Amygdala (tissue), 56 donors: ENCODE measurements at regions not wholly inside any gene's neighbourhood (a gene's known extent, or its start where the extent isn't known, plus 50 kb on each side); places are given as distances from the start of the nearest gene placed in this dataset.
"Not testable (repeated sequence)": the region's sequence is repeated elsewhere in the genome, so short reads cannot be mapped to it uniquely, and the experiment has no call there.

ENCODE experiments used
- DNase-seq, 56 donors: peaks; one replicate each; lab custom pipeline; 2025; lab: John Stamatoyannopoulos, UW

DNA sequence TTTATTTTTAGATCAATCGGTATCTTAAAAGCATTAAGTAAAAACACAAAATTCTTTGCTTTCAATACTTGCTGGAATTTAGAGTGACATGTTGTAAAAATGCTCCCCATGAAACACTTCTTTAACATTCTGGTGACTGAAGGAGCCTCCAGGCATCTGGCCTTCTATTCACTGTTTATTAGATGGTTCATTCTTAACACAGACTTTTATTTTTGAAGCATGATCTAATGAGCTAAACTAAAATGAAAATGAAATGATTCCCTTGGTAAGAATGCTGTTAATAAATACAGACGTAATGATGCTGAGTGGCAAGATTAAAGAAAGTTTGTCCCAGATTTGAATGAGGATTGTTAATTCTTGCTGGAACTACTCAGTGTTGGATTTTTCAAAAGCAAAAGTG, 698.4 kb downstream of the TENT5A start:
- no peak for DNase-seq

DNA sequence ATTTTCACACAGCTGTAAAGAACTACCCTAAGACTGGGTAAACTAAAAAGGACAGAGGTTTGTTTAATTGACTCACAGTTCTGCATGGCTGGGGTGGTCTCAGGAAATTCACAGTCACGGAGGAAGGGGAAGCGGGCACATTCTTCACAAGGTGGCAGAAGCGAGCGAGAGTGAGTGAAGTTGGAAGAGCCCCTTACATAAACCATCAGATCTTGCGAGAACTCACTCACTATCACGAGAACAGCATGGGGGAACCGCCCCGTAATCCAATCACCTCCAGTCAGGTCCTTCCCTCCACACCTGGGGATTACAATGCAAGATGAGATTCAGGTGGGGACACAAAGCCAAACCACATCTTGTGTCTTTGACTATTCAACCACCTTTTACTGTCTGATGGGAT, 700.5 kb downstream of the TENT5A start:
- no peak for DNase-seq

DNA sequence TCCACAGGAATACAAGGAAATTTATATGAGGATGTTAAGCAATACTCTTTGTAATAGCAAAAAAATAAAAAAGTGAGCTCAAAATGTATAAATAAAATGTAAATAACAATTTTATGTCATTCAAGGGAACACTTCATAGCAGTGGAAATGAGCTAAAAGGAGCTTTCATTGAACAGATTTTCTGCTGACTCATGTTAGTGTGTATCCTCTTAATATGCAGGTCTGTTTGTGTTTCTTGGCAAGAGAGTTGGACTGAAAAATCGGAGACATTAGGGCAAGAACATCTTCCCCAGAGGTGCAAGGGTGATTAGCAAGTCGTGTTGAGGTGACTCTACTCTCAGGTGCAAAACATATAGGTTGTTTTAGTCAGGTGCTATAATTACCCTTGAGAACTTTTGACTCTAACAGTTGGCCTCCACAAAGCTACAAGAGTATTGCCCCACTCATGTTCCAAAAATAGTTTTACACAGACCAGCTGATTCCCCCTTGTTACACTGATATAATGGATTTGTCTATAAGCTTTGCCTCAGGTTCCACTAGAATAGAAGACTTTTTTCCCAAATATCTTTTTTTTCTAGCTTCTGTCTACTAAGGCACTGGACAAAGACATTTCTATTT, 702.9 kb downstream of the TENT5A start:
- no peak for DNase-seq

DNA sequence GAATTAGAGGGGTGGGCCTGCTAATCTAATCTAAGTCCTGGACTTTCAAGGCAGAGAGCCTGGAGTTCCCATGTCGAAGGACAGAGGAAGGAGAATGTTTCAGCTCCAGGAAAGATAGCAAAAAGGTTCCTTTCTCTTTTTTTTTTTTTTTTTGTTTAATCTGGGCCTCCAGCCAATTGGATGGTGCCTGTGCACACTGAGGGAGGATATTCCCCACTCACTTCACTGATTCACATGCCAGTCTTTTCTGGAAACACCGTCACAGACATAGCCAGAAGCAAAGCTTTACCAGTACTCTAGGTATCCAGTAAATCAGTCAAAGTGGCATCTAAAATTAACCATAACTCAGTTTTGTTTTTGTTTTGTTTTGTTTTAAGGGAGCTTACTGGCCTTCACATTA, 721.1 kb downstream of the TENT5A start:
- DNase-seq = no peak

DNA sequence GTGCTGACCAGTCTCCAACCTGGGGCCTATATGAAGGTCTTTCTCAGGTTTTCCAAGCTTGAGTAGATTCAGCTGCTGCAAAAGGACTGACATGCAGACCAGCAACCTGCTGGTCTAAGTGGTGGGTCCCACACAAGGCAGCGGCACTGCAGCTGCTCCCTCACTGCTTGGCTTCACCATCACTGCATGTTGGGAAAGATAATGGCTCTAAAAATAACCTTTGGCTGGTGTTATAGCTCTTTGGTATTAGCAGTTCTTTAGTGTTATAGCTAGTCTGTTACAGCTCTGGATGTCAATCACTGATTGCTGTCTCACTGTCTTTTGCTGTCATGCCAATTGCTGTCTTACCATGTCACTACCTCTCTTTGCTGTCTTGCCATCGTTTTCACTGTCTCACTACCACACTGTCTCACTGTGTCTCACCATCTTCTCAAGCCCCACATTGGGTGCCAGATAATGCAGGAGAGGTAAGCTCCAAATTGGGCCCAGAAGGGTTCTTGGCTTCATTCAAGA, 726.4 kb downstream of the TENT5A start:
- DNase-seq = no peak

DNA sequence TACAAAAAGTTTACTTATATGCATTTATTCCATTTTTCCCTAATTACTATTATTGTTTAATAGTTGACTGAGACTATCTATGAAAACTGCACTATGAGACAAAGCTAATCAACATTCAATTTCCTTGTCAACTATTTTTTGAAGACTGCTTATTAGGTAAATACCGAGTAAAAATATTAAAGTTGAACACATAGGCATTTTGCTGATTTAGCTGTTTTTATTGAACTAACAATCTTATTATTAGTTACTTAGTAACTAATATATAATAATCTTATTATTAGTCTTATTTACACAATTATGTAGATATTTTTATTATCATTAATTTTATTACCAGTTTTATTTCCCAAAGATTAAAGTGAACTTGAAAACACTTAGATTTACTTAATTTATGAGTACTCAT, 728.8 kb downstream of the TENT5A start:
- no peak for DNase-seq

DNA sequence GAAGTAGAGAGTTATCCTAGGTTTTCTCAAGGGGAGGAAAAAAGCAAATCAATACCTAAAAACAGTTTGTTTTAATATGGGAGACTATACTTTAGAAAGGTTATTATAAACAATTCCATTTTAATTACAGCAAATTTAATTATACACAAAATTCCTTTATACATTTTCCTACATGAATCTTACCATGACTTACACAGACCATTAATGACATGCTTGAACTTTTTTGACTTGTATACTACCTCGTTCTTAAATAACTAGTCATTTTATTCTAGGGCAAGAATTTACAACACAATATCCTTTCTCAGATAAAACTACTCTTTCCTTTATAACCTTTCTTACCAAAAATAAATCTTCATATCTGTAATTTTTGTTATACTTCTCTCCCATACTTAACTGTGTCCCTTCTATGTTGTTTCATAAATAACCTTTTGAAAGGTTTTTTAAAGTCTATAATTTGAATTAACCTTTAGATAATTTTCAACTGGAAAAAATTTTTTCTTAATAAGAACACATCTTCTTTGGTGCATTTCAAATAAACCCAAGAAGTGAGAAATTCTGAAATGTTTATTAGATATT, 729.4 kb downstream of the TENT5A start:
- no peak for DNase-seq

DNA sequence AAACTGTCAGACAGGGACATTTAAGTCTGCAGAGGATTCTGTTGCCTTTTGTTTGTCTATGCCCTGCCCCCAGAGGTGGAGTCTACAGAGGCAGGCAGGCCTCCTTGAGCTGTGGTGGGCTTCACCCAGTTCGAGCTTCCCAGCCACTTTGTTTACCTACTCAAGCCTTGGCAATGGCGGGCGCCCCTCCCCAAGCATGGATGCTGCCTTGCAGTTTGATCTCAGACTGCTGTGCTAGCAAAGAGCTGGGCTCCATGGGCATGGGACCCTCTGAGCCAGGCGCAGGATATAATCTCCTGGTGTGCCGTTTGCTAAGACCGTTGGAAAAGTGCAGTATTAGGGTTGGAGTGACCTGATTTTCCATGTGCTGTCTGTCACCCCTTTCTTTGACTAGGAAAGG, 734.9 kb downstream of the TENT5A start:
- DNase-seq = not testable (repeated sequence)

DNA sequence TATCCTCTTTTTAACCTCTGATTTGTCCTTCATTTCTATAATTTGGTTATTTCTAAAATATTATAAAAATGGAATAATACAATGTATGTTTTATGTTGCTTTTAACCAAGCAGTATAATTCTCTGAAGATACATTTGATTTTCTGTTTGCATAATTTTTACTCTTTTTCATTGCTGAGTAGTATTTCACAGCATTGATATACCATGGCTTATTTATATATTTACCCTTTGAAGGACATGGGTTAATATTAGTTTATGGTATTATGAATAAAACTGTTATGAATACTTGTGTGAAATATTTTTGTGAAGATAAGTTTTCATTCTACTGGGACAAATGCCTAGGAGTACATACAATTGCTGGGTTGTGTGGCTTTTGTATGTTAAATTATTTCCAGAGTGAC, 748.6 kb downstream of the TENT5A start:
- DNase-seq = no peak

DNA sequence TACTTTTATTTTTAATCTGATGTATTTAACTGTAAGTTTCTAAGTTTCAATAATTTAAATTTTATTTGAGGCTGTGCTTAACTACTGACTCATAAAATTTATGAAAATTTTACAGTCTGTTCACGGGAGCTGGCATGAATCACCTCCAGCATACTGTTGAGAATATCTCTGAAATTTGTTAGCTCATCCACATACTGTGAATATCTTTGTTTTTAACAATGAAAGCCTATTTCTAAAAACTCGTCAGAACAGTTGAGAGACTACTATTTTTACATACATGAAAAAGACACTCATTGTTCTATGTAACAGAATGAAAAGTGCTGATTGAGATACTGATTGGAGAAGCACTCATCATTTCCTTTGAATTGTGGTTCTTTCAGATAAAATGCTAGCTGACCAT, 749.3 kb downstream of the TENT5A start:
- DNase-seq = no peak

DNA sequence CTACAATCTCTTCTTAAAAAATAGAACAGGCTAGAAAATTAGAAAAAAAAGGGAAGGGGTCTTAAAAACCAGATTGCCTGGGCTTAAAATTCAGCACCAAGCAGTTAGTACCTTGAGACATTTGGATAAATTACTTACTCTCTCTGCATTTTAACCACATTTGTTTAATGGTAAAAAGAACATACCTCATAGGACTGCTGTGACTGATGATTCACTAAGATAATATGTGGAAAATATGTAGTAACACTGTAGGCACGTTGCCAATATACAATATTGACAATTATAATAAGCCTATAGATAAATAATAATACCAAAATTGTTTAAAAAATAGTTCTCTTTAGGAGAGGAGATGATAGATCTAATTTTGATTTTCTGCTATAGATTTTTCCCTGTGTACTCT, 750.4 kb downstream of the TENT5A start:
- DNase-seq = no peak

DNA sequence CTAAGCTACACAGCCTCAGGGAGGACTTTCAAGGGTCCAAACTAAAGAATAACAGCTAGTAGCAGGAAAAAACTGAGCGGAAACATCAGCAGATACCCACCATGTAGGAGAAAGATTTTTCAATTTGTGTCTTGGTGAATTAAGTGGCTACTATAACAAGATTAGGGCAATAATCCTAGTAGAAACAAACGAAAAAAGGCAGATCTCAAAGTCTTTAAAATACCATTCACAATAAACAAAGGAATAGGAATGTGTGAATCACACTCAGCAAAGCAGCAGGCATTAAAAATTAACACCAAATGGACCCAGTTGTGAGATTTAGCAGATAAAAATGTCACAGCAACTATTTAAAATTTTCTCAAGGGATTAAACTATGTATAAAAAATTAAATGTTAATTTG, 761.2 kb downstream of the TENT5A start:
- no peak for DNase-seq

DNA sequence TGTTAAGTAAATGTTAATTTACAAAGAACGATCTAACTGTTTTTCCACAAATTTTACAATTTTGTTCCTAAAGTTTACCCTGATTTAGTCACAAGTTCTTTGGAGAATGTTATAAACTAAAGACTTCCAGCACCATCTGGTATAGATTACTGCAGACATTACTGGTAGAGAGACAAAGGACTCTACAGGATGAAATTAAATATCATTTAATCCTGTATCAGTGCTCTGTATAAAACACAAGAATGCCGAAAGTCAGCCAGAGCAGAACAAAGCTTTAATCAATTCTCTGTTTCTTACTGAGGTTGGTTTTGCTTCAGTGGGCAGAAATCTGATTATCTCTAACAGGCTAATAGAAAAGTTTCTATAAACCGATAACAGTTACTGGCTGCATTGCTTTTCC, 763.6 kb downstream of the TENT5A start:
- no peak for DNase-seq

DNA sequence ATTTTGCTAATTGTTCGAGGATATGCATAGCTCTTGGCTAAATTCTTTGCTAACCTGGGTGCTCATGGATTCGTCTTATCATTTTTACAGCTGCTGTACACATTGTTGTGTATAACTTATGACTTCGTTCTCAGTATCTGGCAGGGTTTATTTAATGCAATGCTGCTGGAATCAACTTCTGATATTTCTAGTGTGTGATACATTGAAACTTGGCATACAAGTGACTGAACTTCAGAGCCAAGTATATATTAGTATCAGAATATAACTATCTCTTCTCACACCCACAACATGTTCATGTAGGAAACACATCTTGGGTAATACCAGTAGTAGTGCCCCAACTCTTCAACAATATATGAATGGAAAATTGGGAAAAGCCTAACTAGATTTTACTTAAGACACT, 764.2 kb downstream of the TENT5A start:
- no peak for DNase-seq

DNA sequence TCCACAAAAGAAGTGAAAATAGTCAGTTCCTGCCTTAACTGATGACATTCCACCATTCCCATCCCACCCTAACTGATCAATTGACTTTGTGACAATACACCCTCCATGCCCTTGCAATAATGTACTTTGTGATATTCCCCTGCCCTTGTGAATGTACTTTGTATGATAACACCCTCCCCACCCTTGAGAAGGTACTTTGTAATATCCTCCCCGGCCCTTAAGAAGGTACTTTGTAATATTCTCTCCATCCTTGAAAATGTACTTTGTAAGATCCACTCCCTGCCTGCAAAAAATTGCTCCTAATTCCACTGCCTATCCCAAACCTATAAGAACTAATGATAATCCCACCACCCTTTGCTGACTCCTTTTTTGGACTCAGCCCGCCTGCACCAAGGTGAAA, 771.3 kb downstream of the TENT5A start:
- not testable (repeated sequence) for DNase-seq

DNA sequence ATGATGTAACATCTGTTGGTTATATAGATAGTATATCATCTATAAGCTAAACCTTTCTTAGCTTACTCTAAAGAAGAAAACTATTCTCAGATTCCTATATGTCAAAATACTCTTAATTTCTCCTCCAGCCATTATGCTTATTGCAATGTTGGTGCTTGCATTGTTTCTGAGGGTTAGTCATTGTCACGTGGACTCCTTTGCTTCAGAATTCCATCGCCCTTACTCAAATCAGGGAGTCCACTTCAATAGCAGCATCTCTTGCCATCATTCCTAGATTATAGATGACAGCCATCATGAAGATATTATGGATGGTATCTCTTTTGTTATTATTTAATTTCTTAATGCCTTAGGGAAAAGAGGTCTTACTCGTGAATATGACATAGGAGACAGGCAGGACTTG, 776.1 kb downstream of the TENT5A start:
- no peak for DNase-seq

DNA sequence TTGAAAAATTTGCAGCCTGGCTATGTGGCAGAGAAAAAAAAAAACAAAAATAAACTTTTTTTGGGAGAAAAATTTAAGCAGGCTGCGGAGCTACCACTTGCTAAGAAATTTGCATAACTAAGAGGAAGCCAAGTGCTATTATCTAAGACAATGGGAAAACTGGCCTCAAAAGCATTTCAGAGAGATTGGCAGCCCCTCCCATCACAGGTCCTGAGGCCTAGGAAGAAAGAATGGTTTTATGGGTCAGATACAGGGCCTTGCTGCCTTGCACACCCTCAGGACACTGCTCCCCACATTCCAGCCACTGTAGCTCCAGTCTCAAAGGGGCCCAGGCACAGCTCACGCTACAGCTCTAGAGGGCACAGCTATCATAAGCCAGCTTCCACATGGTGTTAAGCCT, 777.9 kb downstream of the TENT5A start:
- no peak for DNase-seq

DNA sequence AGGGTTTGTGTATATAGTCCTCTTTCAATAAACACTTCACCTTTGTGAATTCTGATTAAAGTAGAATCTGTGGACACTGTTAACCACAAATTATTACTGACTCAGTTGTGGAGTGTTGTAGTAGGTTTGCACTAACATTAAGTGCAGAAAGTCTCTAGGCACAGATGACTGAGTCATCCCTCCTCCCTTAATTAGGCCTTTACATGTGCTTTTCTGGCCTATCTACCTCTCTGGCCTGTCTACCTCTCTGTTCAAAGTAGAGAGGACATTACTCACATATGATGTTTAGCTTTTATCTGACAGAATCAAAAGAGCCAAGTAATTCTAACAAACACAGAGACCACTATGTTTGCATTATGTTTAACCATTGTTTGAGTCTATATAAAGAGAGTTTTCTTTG, 783.0 kb downstream of the TENT5A start:
- no peak for DNase-seq

DNA sequence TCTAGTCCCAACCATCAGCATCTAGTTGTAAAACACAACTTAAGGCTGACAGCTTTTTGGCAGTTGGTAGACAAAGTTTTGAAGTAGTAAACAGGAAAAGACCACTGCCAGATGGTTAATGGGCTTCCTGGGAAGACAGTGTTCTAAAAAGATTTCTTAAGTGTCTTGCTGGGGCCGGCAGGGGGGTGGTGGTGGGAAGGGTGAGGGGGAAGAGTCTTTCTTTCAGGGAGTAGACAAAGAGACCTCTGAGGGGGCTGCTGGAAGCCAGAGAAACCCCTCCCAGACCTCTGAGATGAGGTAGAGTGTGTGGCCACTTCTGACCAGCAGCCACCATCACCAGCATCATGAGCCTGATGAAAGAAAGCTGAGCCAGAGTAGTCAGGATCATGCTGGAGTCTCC, 784.9 kb downstream of the TENT5A start:
- no peak for DNase-seq

DNA sequence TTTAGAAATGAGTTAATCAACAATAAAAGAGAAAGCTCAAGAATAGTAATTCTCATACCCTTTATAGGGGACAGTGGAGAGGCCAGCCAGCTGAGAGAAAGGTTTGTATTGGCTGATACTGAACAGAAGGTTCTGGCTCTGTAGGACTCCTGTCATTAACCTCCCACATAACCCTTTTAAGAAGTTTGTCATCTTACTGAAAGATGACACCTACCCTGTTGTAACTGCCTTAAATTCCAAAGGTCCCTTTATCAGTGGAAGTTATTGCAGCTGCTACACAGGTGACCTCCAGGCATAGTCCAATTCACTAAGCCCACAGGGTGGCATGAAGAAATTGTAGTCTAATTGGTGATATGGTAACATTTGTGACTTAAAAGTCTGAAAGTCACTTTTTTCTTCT, 790.1 kb downstream of the TENT5A start:
- no peak for DNase-seq

DNA sequence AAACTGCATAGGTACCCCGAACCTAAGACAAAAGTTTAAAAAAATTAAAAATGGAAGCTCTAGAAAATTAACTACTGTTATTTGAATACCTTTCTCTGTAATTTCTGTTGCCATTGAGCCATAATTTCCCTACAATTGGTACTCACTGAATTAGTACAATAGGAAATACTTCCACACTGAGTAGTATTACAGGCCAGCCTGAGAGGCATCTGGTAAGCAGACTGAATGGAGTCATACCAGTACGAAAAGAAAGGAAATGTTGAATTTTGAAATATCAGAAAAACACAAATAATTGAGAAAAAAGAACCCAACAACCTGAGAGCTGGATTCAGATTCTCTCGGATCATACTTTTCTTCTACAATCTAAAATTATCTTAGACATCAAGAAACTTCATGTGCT, 791.3 kb downstream of the TENT5A start:
- DNase-seq = no peak

DNA sequence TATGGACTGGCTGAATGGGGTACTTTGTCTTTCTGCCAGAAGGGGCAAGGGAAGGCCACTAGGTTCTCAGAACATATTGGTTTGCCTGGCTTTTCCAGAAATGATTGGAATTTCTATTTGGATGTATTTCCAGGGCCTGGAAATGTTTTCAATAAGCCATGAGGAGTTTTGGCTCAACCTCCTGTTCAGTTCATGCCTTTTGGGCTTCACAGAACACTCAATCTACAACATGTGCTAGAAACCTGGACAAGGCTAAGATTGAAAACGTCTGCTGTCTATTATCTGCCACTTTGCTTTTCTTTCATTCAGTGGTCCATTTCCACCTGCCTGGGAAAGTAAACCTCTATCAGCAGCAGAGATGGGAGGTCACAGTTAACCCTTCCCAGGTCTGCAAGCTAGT, 793.4 kb downstream of the TENT5A start:
- DNase-seq = no peak

DNA sequence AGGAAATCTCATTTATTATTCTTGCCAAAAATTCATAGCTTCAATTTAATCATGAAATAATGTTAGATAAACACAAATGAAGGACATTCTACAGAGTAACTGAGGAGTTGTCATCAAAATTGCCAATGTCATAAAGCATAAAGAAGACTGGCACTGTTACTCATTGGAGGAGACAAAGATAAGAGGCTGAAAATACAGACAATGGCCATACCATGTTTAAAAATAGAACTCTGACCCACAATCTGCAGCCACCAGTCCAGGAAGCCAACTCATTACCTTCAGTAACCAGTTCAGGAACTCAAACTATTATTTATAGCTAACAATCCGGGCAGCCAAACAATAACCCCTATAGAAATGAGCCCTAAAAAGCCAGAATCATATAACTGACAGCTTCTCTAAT, 795.6 kb downstream of the TENT5A start:
- no peak for DNase-seq
